ENCODE measurements at regions not wholly inside any gene's neighbourhood (a gene's known extent, or its start where the extent isn't known, plus 50 kb on each side); places are given as distances from the start of the nearest gene placed in this dataset.

DNA sequence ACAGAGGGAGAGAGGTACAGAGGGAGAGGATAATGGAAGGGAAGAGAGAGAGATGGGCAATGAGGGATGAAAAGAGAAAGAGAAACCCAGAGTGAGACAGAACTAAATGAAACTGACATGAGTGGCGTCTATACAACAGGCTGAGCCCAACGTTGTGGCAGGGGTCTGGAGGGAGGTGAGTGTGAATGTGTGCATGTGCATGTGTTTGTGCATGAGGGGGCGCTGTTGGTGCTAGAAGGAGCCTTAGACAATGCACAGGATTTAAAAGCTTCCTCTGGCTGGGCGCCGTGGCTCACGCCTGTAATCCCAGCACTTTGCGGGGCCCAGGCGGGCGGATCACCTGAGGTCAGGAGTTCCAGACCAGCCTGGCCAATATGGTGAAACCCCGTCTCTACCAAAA is 454.8 kb upstream of the CDH11 start:
- Histone ChIP-seq H3K79me2 (ENCODE audit: insufficient read depth, low read length) (no peaks in the 10 kb centered on the region), H3K9ac (ENCODE audit: low read length) (no peak overlapping the region), H3K4me2 (ENCODE audit: low read length) (no peak overlapping the region), H3K9me3 (ENCODE audit: control insufficient read depth in 1 of 2, insufficient read depth in 1 of 2, low read depth in 1 of 2, low read length in 2 of 2) (peaks cover 0 to 8% of the 10 kb centered on the region in 2 experiments; a peak in 2 of 4 replicates), H3K4me3 (replicated peaks in 1 of 2; ENCODE audit: low read depth in 1 of 2, low read length in 2 of 2) (no peak overlapping the region), H3K9me2 (ENCODE audit: insufficient read depth) (no peaks in the 10 kb centered on the region), H3K36me3 (ENCODE audit: control insufficient read depth in 1 of 2, insufficient read depth in 2 of 2, low read length in 2 of 2) (no peaks in the 10 kb centered on the region), H3K27ac (ENCODE audit: low read depth, low read length) (no peak overlapping the region), H2AFZ (ENCODE audit: low read depth, low read length, poor library complexity, severe bottlenecking) (no peak overlapping the region), H3K27me3 (ENCODE audit: insufficient read depth, low read length) (no peaks in the 10 kb centered on the region), H4K20me1 (ENCODE audit: insufficient read depth) (no peaks in the 10 kb centered on the region), H3K4me1 (ENCODE audit: control insufficient read depth in 1 of 2, insufficient read depth in 2 of 2, low read length in 2 of 2) (no peaks in the 10 kb centered on the region)
- ChIA-PET RAD21 (ENCODE audit: low non-redundant PET in 1 of 2, low total read pairs in 2 of 2, uncharacterized antibody in 2 of 2, unreplicated experiment in 2 of 2) (no interaction called here), POLR2A (no interaction called here), CTCF (no interaction called here)
- DNase-seq (ENCODE audit: low read depth, low spot score) (no peak), ATAC-seq (no peak)
- no TSS peak for BruUV-seq (replicated peaks)
- intact Hi-C loops (cut with micrococcal nuclease): no loop called here
- TF ChIP-seq CBX3 (IDR thresholded peaks at IDR 0.05; ENCODE audit: low read depth): no peak
- TF ChIP-seq, protein P1, sequence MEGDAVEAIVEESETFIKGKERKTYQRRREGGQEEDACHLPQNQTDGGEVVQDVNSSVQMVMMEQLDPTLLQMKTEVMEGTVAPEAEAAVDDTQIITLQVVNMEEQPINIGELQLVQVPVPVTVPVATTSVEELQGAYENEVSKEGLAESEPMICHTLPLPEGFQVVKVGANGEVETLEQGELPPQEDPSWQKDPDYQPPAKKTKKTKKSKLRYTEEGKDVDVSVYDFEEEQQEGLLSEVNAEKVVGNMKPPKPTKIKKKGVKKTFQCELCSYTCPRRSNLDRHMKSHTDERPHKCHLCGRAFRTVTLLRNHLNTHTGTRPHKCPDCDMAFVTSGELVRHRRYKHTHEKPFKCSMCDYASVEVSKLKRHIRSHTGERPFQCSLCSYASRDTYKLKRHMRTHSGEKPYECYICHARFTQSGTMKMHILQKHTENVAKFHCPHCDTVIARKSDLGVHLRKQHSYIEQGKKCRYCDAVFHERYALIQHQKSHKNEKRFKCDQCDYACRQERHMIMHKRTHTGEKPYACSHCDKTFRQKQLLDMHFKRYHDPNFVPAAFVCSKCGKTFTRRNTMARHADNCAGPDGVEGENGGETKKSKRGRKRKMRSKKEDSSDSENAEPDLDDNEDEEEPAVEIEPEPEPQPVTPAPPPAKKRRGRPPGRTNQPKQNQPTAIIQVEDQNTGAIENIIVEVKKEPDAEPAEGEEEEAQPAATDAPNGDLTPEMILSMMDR (IDR thresholded peaks at IDR 0.05 in 2 of 3, conservative IDR thresholded peaks at IDR 0.05 in 1 of 3; ENCODE audit: borderline replicate concordance in 1 of 3, insufficient read depth in 1 of 3, low read depth in 2 of 3, low read length in 2 of 3): 0 out of 6 replicates have a peak, but pooled peaks of 1 of the 3 experiments have one; percentile 11

DNA sequence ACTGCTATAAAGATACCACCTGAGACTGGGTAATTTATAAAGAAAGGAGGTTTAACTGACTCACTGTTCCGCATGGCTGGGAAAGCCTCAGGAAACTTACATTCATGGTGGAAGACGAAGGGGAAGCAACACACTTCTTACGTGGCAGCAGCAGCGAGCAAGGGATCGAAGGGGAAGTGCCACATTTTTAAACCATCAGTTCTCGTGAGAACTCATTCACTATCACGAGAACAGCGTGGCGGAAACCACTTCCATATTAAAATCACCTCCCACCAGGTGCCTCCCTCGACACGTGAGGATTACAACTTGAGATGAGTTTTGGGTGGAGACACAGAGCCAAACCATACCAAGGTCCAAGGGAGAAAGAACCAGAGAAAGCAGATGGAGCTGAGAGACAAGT is 454.3 kb upstream of the CDH11 start:
- TF ChIP-seq CBX3 (IDR thresholded peaks at IDR 0.05; ENCODE audit: low read depth): no peak
- no peak for TF ChIP-seq EZH2 (IDR thresholded peaks at IDR 0.05)
- no peak for TF ChIP-seq ELF1 (IDR thresholded peaks at IDR 0.05; ENCODE audit: borderline replicate concordance, low read depth)
- Histone ChIP-seq H3K27ac (ENCODE audit: low read depth, low read length) (no peak overlapping the region), H3K9me3 (ENCODE audit: control insufficient read depth in 1 of 2, insufficient read depth in 1 of 2, low read depth in 1 of 2, low read length in 2 of 2) (peaks cover 0 to 8% of the 10 kb centered on the region in 2 experiments; a peak in 2 of 4 replicates), H3K4me2 (ENCODE audit: low read length) (no peak overlapping the region), H3K4me3 (replicated peaks in 1 of 2; ENCODE audit: low read depth in 1 of 2, low read length in 2 of 2) (no peak overlapping the region), H3K27me3 (ENCODE audit: insufficient read depth, low read length) (no peaks in the 10 kb centered on the region), H4K20me1 (ENCODE audit: insufficient read depth) (no peaks in the 10 kb centered on the region), H2AFZ (ENCODE audit: low read depth, low read length, poor library complexity, severe bottlenecking) (no peak overlapping the region), H3K9ac (ENCODE audit: low read length) (no peak overlapping the region), H3K9me2 (ENCODE audit: insufficient read depth) (no peaks in the 10 kb centered on the region), H3K36me3 (ENCODE audit: control insufficient read depth in 1 of 2, insufficient read depth in 2 of 2, low read length in 2 of 2) (no peaks in the 10 kb centered on the region), H3K79me2 (ENCODE audit: insufficient read depth, low read length) (no peaks in the 10 kb centered on the region), H3K4me1 (ENCODE audit: control insufficient read depth in 1 of 2, insufficient read depth in 2 of 2, low read length in 2 of 2) (no peaks in the 10 kb centered on the region)
- ChIA-PET RAD21 (ENCODE audit: low non-redundant PET in 1 of 2, low total read pairs in 2 of 2, uncharacterized antibody in 2 of 2, unreplicated experiment in 2 of 2) (no interaction called here), POLR2A (no interaction called here), CTCF (no interaction called here)
- BruUV-seq (replicated peaks): no TSS peak
- intact Hi-C loops (cut with micrococcal nuclease): no loop called here
- DNase-seq (ENCODE audit: low read depth, low spot score) (no peak), ATAC-seq (no peak)
